Smooth muscle cell (in vitro differentiated cells): ENCODE measurements at regions not wholly inside any gene's neighbourhood (a gene's known extent, or its start where the extent isn't known, plus 50 kb on each side); places are given as distances from the start of the nearest gene placed in this dataset.
A peak's percentile ranks its signal among the peaks of the same experiment; 100 is the strongest.

ENCODE experiments used
- DNase-seq: peaks from one replicate; lab custom pipeline; 2025; ENCODE audit not compliant: unreplicated experiment; lab: John Stamatoyannopoulos, UW
- H2AFZ ChIP-seq: fragments of 200-600 bp; sonication (generic); 2 replicates; pipeline ENCODE4 v1.6.0; 2016; ENCODE audit warnings: antibody characterized with exemption, low read depth, mild to moderate bottlenecking
- H3F3A ChIP-seq: fragments of 200-600 bp; sonication (generic); 2 replicates; pipeline ENCODE4 v1.6.0; 2017; ENCODE audit warnings: antibody characterized with exemption, low read depth
- H3K27ac ChIP-seq: fragments of 200-600 bp; sonication (generic); 2 replicates; pipeline ENCODE4 v1.5.1; 2016; ENCODE audit warnings: low read depth, mild to moderate bottlenecking
- H3K27me3 ChIP-seq: fragments of 200-600 bp; sonication (generic); 2 replicates; pipeline ENCODE4 v1.6.1; 2016; ENCODE audit warnings: low read depth, mild to moderate bottlenecking
- H3K36me3 ChIP-seq: fragments of 200-600 bp; sonication (generic); 2 replicates; pipeline ENCODE4 v1.5.1; 2016; ENCODE audit warnings: low read depth
- H3K4me1 ChIP-seq: fragments of 200-600 bp; sonication (generic); 2 replicates; pipeline ENCODE4 v1.5.1; 2016; ENCODE audit warnings: low read depth
- H3K4me2 ChIP-seq: fragments of 200-600 bp; sonication (generic); 2 replicates; pipeline ENCODE4 v1.6.0; 2016; ENCODE audit warnings: mild to moderate bottlenecking
- H3K4me3 ChIP-seq: fragments of 200-600 bp; sonication (generic); 2 replicates; pipeline ENCODE4 v1.5.1; 2016; ENCODE audit warnings: mild to moderate bottlenecking
- H3K79me2 ChIP-seq: fragments of 200-600 bp; sonication (generic); 2 replicates; pipeline ENCODE4 v1.6.0; 2016; ENCODE audit warnings: low read depth, mild to moderate bottlenecking
- H3K9ac ChIP-seq: fragments of 200-600 bp; sonication (generic); 2 replicates; pipeline ENCODE4 v1.6.0; 2016; ENCODE audit warnings: low read depth
- H3K9me3 ChIP-seq: fragments of 200-600 bp; sonication (generic); replicated peaks from 2 replicates; pipeline ENCODE4 v1.5.1; 2016; ENCODE audit warnings: low read depth
- H4K20me1 ChIP-seq: fragments of 200-600 bp; sonication (generic); 2 replicates; pipeline ENCODE4 v1.6.0; 2016; ENCODE audit warnings: low read depth
- CTCF ChIP-seq: fragments of 200-600 bp; sonication (generic); IDR thresholded peaks from 2 replicates; pipeline ENCODE4 v1.5.1; 2017; ENCODE audit warnings: borderline replicate concordance, mild to moderate bottlenecking, antibody characterized with exemption; ENCODE audit not compliant: insufficient read depth, poor library complexity, severe bottlenecking
- WGBS: methylation state at CpG from one replicate; pipeline ENCODE4 v1.1.7; 2016; ENCODE audit warnings: low lambda C conversion rate; 5-methylcytosine and 5-hydroxymethylcytosine counted together

GRCh38 chr10:118505363-118505762 lies 90.1 kb downstream of the PRLHR start:
- DNase-seq = no peak
- 85% methylated on average over 3 of the region's 3 CpGs for WGBS
- Histone ChIP-seq H4K20me1 (no peaks in the 10 kb centered on the region), H3K9me3 (no peaks in the 10 kb centered on the region), H3K4me3 (no peak overlapping the region), H3K79me2 (no peaks in the 10 kb centered on the region), H3K9ac (no peak overlapping the region), H3K4me2 (no peak overlapping the region), H3K36me3 (no peaks in the 10 kb centered on the region), H2AFZ (no peak overlapping the region), H3K27me3 (no peaks in the 10 kb centered on the region), H3K4me1 (no peaks in the 10 kb centered on the region), H3F3A (no peaks in the 10 kb centered on the region), H3K27ac (no peak overlapping the region)
- TF ChIP-seq CTCF = no peak

- WGBS = 53% methylated on average over 7 of the region's 7 CpGs
- Histone ChIP-seq H3K4me1 (no peaks in the 10 kb centered on the region), H3K9ac (no peak overlapping the region), H2AFZ (no peak overlapping the region), H3F3A (no peaks in the 10 kb centered on the region), H3K4me2 (no peak overlapping the region), H3K36me3 (no peaks in the 10 kb centered on the region), H3K27me3 (no peaks in the 10 kb centered on the region), H3K27ac (peak overlapping the region; percentile 12), H3K4me3 (no peak overlapping the region), H3K9me3 (no peaks in the 10 kb centered on the region), H3K79me2 (no peaks in the 10 kb centered on the region), H4K20me1 (no peaks in the 10 kb centered on the region)
- no peak for TF ChIP-seq CTCF
- DNase-seq = no peak
Observed at GRCh38 chr10:118504467-118505205, 90.8 kb downstream of the PRLHR start.

- no peaks in the 10 kb centered on the region for H3K36me3 ChIP-seq
- peak overlapping the region; percentile 12 for H3K27ac ChIP-seq
- H3K9me3 ChIP-seq = no peaks in the 10 kb centered on the region
- no peak overlapping the region for H3K4me3 ChIP-seq
- H3K27me3 ChIP-seq = no peaks in the 10 kb centered on the region
- no peak overlapping the region for H2AFZ ChIP-seq
- no peaks in the 10 kb centered on the region for H3K4me1 ChIP-seq
- no peaks in the 10 kb centered on the region for H4K20me1 ChIP-seq
- no peaks in the 10 kb centered on the region for H3F3A ChIP-seq
- H3K79me2 ChIP-seq = no peaks in the 10 kb centered on the region
- no peak overlapping the region for H3K9ac ChIP-seq
- TF ChIP-seq CTCF = no peak
- WGBS = 86% methylated on average over 1 of the region's 1 CpG
- no peak overlapping the region for H3K4me2 ChIP-seq
- no peak for DNase-seq
Observed at GRCh38 chr10:118504044-118504443, 91.4 kb downstream of the PRLHR start.

- H3K27ac ChIP-seq = no peak overlapping the region
- 80% methylated on average over 2 of the region's 2 CpGs for WGBS
Observed at GRCh38 chr10:118503192-118503591, 92.3 kb downstream of the PRLHR start.

More at GRCh38 chr10:118503192-118503591, 92.3 kb downstream of the PRLHR start:
- no peak for DNase-seq
- Histone ChIP-seq H3K27me3 (no peaks in the 10 kb centered on the region), H3K4me2 (no peak overlapping the region), H4K20me1 (no peaks in the 10 kb centered on the region), H3K9ac (no peak overlapping the region), H2AFZ (no peak overlapping the region), H3K9me3 (no peaks in the 10 kb centered on the region), H3K4me3 (no peak overlapping the region), H3K36me3 (no peaks in the 10 kb centered on the region), H3K79me2 (no peaks in the 10 kb centered on the region), H3F3A (no peaks in the 10 kb centered on the region), H3K4me1 (no peaks in the 10 kb centered on the region)
- no peak for TF ChIP-seq CTCF
